ENCODE measurements at regions not wholly inside any gene's neighbourhood (a gene's known extent, or its start where the extent isn't known, plus 50 kb on each side); places are given as distances from the start of the nearest gene placed in this dataset.

DNA sequence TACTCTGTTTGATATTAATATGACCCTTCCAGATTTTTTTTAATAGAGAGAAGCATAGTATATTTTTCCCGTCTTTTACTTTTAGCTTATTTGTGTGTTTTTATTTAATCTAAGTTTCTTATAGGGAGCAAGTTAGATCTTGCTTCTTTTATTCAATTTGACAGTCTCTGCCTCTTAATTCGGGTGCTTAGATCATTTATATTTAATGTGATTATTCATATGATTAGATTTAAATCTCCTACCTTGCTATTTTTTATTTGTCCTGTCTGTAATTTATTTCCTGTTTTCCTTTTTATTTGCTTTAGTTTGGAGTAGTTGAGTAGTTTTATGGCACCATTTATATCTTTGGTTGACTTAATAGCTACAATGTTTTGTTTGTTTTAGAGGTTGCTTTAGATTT lies 66.1 kb downstream of the GJD2 start:
- TF ChIP-seq, protein P1, sequence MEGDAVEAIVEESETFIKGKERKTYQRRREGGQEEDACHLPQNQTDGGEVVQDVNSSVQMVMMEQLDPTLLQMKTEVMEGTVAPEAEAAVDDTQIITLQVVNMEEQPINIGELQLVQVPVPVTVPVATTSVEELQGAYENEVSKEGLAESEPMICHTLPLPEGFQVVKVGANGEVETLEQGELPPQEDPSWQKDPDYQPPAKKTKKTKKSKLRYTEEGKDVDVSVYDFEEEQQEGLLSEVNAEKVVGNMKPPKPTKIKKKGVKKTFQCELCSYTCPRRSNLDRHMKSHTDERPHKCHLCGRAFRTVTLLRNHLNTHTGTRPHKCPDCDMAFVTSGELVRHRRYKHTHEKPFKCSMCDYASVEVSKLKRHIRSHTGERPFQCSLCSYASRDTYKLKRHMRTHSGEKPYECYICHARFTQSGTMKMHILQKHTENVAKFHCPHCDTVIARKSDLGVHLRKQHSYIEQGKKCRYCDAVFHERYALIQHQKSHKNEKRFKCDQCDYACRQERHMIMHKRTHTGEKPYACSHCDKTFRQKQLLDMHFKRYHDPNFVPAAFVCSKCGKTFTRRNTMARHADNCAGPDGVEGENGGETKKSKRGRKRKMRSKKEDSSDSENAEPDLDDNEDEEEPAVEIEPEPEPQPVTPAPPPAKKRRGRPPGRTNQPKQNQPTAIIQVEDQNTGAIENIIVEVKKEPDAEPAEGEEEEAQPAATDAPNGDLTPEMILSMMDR (IDR thresholded peaks at IDR 0.05; ENCODE audit: unreplicated experiment), result no peak
- Mint-ChIP-seq H3K9me3 (peaks cover 5% of the 10 kb centered on the region), H3K4me3 (no peak overlapping the region), H3K36me3 (no peaks in the 10 kb centered on the region), H3K27me3 (ENCODE audit: low read depth) (peaks cover 4% of the 10 kb centered on the region), H3K4me1 (no peaks in the 10 kb centered on the region), H3K27ac (no peak overlapping the region)
- no peak for DNase-seq (ENCODE audit: low spot score in 2 of 2, unreplicated experiment in 2 of 2)

DNA sequence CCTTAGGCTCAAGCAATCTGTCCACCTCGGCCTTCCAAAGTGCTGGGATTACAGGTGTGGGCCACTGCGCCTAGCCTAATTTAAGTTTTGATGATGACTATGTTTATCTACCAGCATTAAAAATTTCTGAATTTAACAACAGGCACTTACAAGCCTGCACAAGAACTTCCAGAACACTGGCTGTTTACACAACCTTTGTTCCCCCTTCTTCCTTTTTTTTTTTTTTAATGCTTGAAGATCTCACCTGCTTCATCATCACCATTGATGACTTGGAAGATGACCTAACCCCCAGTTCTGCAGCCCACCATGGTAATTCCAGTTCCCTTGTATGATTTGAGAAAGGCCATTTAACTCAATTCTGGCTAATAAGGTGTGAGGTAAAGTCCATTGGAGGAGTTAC lies 70.4 kb downstream of the GJD2 start:
- Mint-ChIP-seq H3K4me1 (no peaks in the 10 kb centered on the region), H3K36me3 (no peaks in the 10 kb centered on the region), H3K27ac (no peak overlapping the region), H3K27me3 (ENCODE audit: low read depth) (no peaks in the 10 kb centered on the region), H3K9me3 (peaks cover 5% of the 10 kb centered on the region), H3K4me3 (no peak overlapping the region)
- TF ChIP-seq, protein P1 (IDR thresholded peaks at IDR 0.05; ENCODE audit: unreplicated experiment), result no peak
- DNase-seq (ENCODE audit: low spot score in 2 of 2, unreplicated experiment in 2 of 2), result no peak

DNA sequence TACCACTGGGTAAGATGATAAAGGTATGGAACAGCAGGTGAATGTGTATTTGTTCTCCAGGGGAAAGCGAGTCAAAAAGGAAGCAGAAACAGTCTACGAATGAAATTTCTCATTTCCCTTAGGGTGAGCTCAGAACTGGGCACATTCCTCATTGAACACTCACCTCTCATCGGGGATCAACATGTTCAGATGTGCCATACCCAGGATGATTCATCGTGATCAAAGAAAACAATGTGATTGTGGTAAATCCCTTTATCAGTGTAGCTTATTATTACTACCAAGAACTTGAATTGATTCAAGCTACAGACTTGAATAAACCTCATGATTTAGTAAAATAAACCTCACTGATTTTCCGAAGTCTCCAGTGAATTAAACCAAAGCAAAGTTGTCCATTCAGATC lies 72.1 kb downstream of the GJD2 start:
- TF ChIP-seq, protein P1 (IDR thresholded peaks at IDR 0.05; ENCODE audit: unreplicated experiment), result no peak
- Mint-ChIP-seq H3K4me1 (no peaks in the 10 kb centered on the region), H3K27me3 (ENCODE audit: low read depth) (no peaks in the 10 kb centered on the region), H3K4me3 (no peak overlapping the region), H3K36me3 (no peaks in the 10 kb centered on the region), H3K27ac (no peak overlapping the region), H3K9me3 (no peaks in the 10 kb centered on the region)
- no peak for DNase-seq (ENCODE audit: low spot score in 2 of 2, unreplicated experiment in 2 of 2)

DNA sequence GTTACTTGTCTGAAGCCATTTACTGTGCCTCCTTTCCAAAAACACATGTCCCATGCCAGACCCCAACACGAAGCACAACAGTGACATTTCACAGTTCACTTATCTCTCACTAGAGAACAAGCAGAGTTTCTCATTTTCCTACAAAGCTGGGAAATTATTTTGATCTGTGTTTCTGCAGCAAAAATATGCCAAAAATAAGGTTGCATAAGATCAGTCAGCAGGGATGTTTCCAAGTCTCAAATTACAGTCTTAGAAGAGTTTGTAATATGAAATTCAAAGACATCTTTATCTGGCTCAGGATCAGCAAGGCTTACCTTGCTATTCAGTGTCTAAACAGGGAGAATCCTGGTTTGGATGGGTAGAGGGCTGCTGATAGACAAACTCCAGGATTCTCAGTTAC lies 75.5 kb downstream of the GJD2 start:
- Mint-ChIP-seq H3K27ac (no peak overlapping the region), H3K27me3 (ENCODE audit: low read depth) (peaks cover 3% of the 10 kb centered on the region), H3K4me3 (no peak overlapping the region), H3K4me1 (no peaks in the 10 kb centered on the region), H3K9me3 (no peaks in the 10 kb centered on the region), H3K36me3 (no peaks in the 10 kb centered on the region)
- no peak for DNase-seq (ENCODE audit: low spot score in 2 of 2, unreplicated experiment in 2 of 2)
- TF ChIP-seq, protein P1 (IDR thresholded peaks at IDR 0.05; ENCODE audit: unreplicated experiment), result no peak

DNA sequence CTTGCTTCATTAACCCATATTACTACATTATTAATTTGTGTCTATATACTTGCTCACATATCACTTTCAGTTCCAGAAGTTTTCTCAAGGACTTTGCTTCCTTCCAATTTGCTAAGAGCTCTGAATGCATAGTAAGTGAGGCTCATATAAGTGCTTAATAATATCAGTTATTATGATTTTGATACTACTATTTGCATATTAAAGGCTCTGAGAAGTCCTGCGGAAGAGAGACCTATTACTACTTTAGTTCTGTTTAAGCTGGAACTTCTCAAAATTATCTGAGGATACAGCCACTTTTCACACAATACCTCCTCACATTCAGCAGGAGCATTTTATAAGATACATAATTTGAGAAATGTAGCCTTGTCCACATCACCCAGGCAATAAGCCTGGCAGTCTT lies 81.6 kb downstream of the GJD2 start:
- Mint-ChIP-seq H3K9me3 (no peaks in the 10 kb centered on the region), H3K27me3 (ENCODE audit: low read depth) (peaks cover 40% of the 10 kb centered on the region), H3K36me3 (no peaks in the 10 kb centered on the region), H3K4me1 (no peaks in the 10 kb centered on the region), H3K4me3 (no peak overlapping the region), H3K27ac (no peak overlapping the region)
- DNase-seq (ENCODE audit: low spot score in 2 of 2, unreplicated experiment in 2 of 2), result no peak
- TF ChIP-seq, protein P1 (IDR thresholded peaks at IDR 0.05; ENCODE audit: unreplicated experiment), result no peak

DNA sequence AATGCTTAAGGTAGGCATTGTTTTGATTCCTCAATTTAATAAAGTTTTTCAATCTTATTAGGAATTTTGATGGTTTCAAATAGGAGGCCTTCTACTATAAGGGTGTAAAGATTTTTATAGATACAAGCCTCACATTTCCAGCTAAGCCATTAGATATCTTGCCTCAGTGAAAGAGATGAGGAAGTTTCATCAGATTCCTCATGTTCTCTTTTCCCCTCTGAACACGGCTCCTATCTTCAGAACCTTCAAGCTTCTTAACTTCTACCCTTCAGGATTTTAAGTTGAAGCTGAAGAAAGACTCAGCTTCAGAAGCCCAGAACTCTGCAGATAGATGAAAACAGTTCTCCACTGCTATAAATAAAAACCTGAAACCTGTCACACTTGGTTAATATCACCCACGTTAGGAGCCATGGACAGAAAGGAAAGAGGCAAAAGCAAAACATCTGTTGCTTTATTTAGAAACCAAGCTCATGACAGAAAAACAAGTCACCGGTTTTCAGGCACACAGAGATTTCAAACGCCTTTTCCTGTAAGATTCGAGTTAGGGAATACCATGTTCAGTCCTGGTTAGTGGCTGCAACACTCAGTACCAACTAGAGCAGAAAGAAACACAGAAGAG lies 82.2 kb upstream of the GOLGA8B start:
- H3K4me1 Mint-ChIP-seq, result no peaks in the 10 kb centered on the region
- no peak overlapping the region for H3K4me3 Mint-ChIP-seq
- TF ChIP-seq, protein P1 (IDR thresholded peaks at IDR 0.05; ENCODE audit: unreplicated experiment), result no peak
- DNase-seq (ENCODE audit: low spot score in 2 of 2, unreplicated experiment in 2 of 2), result no peak
- peaks cover 3% of the 10 kb centered on the region for H3K9me3 Mint-ChIP-seq
- peaks cover 50% of the 10 kb centered on the region for H3K27me3 Mint-ChIP-seq (ENCODE audit: low read depth)
- no peak overlapping the region for H3K27ac Mint-ChIP-seq
- H3K36me3 Mint-ChIP-seq, result no peaks in the 10 kb centered on the region
